ENCODE measurements at regions not wholly inside any gene's neighbourhood (a gene's known extent, or its start where the extent isn't known, plus 50 kb on each side); places are given as distances from the start of the nearest gene placed in this dataset.

DNA sequence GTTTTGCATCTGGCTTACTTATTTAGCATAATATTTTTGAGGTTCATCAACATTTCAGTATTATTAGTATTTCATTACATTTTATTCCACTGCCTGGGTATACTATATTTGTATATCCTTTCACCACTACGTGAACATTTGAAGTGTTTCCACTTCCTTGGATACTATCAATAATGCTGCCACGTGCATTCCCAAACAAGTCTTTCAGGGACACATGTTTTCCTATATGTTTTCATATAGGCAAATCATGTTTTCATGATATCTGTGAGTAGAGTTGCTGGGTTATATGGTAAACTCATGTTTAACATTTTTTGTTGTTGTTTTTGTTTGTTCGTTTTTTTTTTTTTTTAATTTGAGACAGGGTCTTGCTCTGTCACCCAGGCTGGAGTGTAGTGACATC is 380.1 kb downstream of the OMA1 start:
- TF ChIP-seq ARNTL (CRISPR knock-in tag; IDR thresholded peaks at IDR 0.05; ENCODE audit: borderline replicate concordance, low read depth): no peak
- TF ChIP-seq, protein P1, sequence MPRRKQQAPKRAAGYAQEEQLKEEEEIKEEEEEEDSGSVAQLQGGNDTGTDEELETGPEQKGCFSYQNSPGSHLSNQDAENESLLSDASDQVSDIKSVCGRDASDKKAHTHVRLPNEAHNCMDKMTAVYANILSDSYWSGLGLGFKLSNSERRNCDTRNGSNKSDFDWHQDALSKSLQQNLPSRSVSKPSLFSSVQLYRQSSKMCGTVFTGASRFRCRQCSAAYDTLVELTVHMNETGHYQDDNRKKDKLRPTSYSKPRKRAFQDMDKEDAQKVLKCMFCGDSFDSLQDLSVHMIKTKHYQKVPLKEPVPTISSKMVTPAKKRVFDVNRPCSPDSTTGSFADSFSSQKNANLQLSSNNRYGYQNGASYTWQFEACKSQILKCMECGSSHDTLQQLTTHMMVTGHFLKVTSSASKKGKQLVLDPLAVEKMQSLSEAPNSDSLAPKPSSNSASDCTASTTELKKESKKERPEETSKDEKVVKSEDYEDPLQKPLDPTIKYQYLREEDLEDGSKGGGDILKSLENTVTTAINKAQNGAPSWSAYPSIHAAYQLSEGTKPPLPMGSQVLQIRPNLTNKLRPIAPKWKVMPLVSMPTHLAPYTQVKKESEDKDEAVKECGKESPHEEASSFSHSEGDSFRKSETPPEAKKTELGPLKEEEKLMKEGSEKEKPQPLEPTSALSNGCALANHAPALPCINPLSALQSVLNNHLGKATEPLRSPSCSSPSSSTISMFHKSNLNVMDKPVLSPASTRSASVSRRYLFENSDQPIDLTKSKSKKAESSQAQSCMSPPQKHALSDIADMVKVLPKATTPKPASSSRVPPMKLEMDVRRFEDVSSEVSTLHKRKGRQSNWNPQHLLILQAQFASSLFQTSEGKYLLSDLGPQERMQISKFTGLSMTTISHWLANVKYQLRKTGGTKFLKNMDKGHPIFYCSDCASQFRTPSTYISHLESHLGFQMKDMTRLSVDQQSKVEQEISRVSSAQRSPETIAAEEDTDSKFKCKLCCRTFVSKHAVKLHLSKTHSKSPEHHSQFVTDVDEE (CRISPR knock-in tag; IDR thresholded peaks at IDR 0.05): no peak
- no peak for TF ChIP-seq ZNF70 (CRISPR knock-in tag; IDR thresholded peaks at IDR 0.05)
- no peak for TF ChIP-seq ZFP30 (CRISPR knock-in tag; IDR thresholded peaks at IDR 0.05)
